ENCODE measurements at regions not wholly inside any gene's neighbourhood (a gene's known extent, or its start where the extent isn't known, plus 50 kb on each side); places are given as distances from the start of the nearest gene placed in this dataset.

- H3K27ac Mint-ChIP-seq: no peak overlapping the region
- intact Hi-C loops (cut with micrococcal nuclease): no loop called here
- ATAC-seq (no peak), DNase-seq (no peak)
- H3K9me3 Mint-ChIP-seq: no peaks in the 10 kb centered on the region
- no peak overlapping the region for H3K4me3 Mint-ChIP-seq
- TF ChIP-seq CTCF (IDR thresholded peaks at IDR 0.05): no peak
- H3K4me1 Mint-ChIP-seq (ENCODE audit: low read depth): no peaks in the 10 kb centered on the region
- POLR2A ChIA-PET: no interaction called here
- CTCF ChIA-PET: interaction anchor here (0.7 kb wide), 1 partner anchor 950 kb away, joined by 3 read pairs; no protein-coding TSS in a partner anchor
- H3K27me3 Mint-ChIP-seq: peaks cover 2% of the 10 kb centered on the region
- no peaks in the 10 kb centered on the region for H3K36me3 Mint-ChIP-seq (ENCODE audit: low read depth)
Measured at GRCh38 chr2:67318993-67319481, 78.1 kb upstream of the ETAA1 start.

- no peaks in the 10 kb centered on the region for H3K4me1 Mint-ChIP-seq (ENCODE audit: low read depth)
- ChIA-PET POLR2A (no interaction called here), CTCF (no interaction called here)
- ATAC-seq (no peak), DNase-seq (no peak)
- no peak overlapping the region for H3K4me3 Mint-ChIP-seq
- no peaks in the 10 kb centered on the region for H3K9me3 Mint-ChIP-seq
- TF ChIP-seq CTCF (IDR thresholded peaks at IDR 0.05): no peak
- H3K27ac Mint-ChIP-seq: no peak overlapping the region
- intact Hi-C loops (cut with micrococcal nuclease): no loop called here
- no peaks in the 10 kb centered on the region for H3K36me3 Mint-ChIP-seq (ENCODE audit: low read depth)
- peaks cover 6% of the 10 kb centered on the region for H3K27me3 Mint-ChIP-seq
Measured at GRCh38 chr2:67320861-67321587, 76.1 kb upstream of the ETAA1 start.

- peaks cover 7% of the 10 kb centered on the region for H3K27me3 Mint-ChIP-seq
- ChIA-PET CTCF (no interaction called here), POLR2A (no interaction called here)
- no peak for TF ChIP-seq CTCF (IDR thresholded peaks at IDR 0.05)
- no peaks in the 10 kb centered on the region for H3K36me3 Mint-ChIP-seq (ENCODE audit: low read depth)
- DNase-seq: no peak
- intact Hi-C loops (cut with micrococcal nuclease): no loop called here
- ATAC-seq: no peak
- H3K9me3 Mint-ChIP-seq: no peaks in the 10 kb centered on the region
- no peak overlapping the region for H3K27ac Mint-ChIP-seq
- H3K4me1 Mint-ChIP-seq (ENCODE audit: low read depth): no peaks in the 10 kb centered on the region
- no peak overlapping the region for H3K4me3 Mint-ChIP-seq
Measured at GRCh38 chr2:67321588-67321903, 75.6 kb upstream of the ETAA1 start.

- intact Hi-C loops (cut with micrococcal nuclease): no loop called here
- ChIA-PET CTCF (no interaction called here), POLR2A (no interaction called here)
- H3K36me3 Mint-ChIP-seq (ENCODE audit: low read depth): no peaks in the 10 kb centered on the region
- DNase-seq: no peak
- peaks cover 10% of the 10 kb centered on the region for H3K27me3 Mint-ChIP-seq
- no peak for TF ChIP-seq CTCF (IDR thresholded peaks at IDR 0.05)
- H3K4me1 Mint-ChIP-seq (ENCODE audit: low read depth): no peaks in the 10 kb centered on the region
- H3K27ac Mint-ChIP-seq: no peak overlapping the region
- H3K9me3 Mint-ChIP-seq: no peaks in the 10 kb centered on the region
- H3K4me3 Mint-ChIP-seq: no peak overlapping the region
- no peak for ATAC-seq
Measured at GRCh38 chr2:67322353-67323001, 74.7 kb upstream of the ETAA1 start.

- no peak overlapping the region for H3K27ac Mint-ChIP-seq
- peaks cover 10% of the 10 kb centered on the region for H3K27me3 Mint-ChIP-seq
- DNase-seq (no peak), ATAC-seq (no peak)
- H3K4me1 Mint-ChIP-seq (ENCODE audit: low read depth): no peaks in the 10 kb centered on the region
- no peak overlapping the region for H3K4me3 Mint-ChIP-seq
- ChIA-PET CTCF (no interaction called here), POLR2A (no interaction called here)
- H3K9me3 Mint-ChIP-seq: no peaks in the 10 kb centered on the region
- H3K36me3 Mint-ChIP-seq (ENCODE audit: low read depth): no peaks in the 10 kb centered on the region
- intact Hi-C loops (cut with micrococcal nuclease): no loop called here
- no peak for TF ChIP-seq CTCF (IDR thresholded peaks at IDR 0.05)
Measured at GRCh38 chr2:67323209-67323991, 73.7 kb upstream of the ETAA1 start.

Measured in activated CD8-positive, alpha-beta T cell treated with anti-CD3 and anti-CD28 coated beads for 36 hours (primary cell).